CD4-positive, alpha-beta memory T cell (primary cell): ENCODE measurements at regions not wholly inside any gene's neighbourhood (a gene's known extent, or its start where the extent isn't known, plus 50 kb on each side); places are given as distances from the start of the nearest gene placed in this dataset. TPM values are rescaled to one million over a fixed set of nuclear protein-coding genes. Genes with fewer than 3 reads are reported as not detected.
"Not testable (repeated sequence)": the region's sequence is repeated elsewhere in the genome, so short reads cannot be mapped to it uniquely, and the experiment has no call there.

Experiments
- CTCF ChIA-PET: fragments of 350-600 bp; sonication (Branson Sonifier 250); formaldehyde crosslinking; loops from one replicate; lab custom pipeline; 2021; ENCODE audit warnings: inconsistent platforms; ENCODE audit not compliant: partially characterized antibody; lab: Charles Lee
- POLR2A ChIA-PET: fragments of 350-600 bp; sonication (Branson Sonifier 250); formaldehyde crosslinking; loops from one replicate; lab custom pipeline; 2021; ENCODE audit not compliant: partially characterized antibody; lab: Charles Lee
- DNase-seq, 5 donors: peaks; one replicate each; pipeline versions ENCODE4 v3.0.0 to v3.0.0-alpha.2; 2020 to 2022; ENCODE audit warnings: mixed read lengths in 1 of 5
- H3K27ac ChIP-seq: one replicate; pipeline ENCODE4 v1.7.0; 2013; ENCODE audit warnings: low read depth, low read length
- H3K27me3 ChIP-seq: 2 replicates; pipeline ENCODE4 v1.7.0; 2013; ENCODE audit warnings: mild to moderate bottlenecking, low read length, moderate library complexity; ENCODE audit not compliant: insufficient read depth
- H3K36me3 ChIP-seq: 2 replicates; pipeline ENCODE4 v1.7.0; 2013; ENCODE audit warnings: mild to moderate bottlenecking, low read length, moderate library complexity; ENCODE audit not compliant: insufficient read depth
- H3K4me1 ChIP-seq: 2 replicates; pipeline ENCODE4 v1.7.0; 2013; ENCODE audit warnings: mild to moderate bottlenecking, low read length, moderate library complexity; ENCODE audit not compliant: insufficient read depth
- H3K4me3 ChIP-seq, 2 donors: one replicate each; pipeline ENCODE4 v1.7.0; 2013; ENCODE audit warnings: low read length in 2 of 2, mild to moderate bottlenecking in 1 of 2
- H3K9me3 ChIP-seq, 2 donors: one replicate each; pipeline ENCODE4 v1.7.0; 2013; ENCODE audit warnings: low read length in 2 of 2, control low read depth in 1 of 2; ENCODE audit not compliant: control insufficient read depth in 1 of 2
- H3K27ac Mint-ChIP-seq, 7 donors: one replicate each; pipeline ENCODE4 v1.8.0; 2020 to 2021; ENCODE audit warnings: mixed read lengths in 7 of 7, mild to moderate bottlenecking in 6 of 7, inconsistent platforms in 3 of 7, moderate library complexity in 3 of 7
- H3K27me3 Mint-ChIP-seq, 2 donors: one replicate each; pipeline ENCODE4 v1.8.0; 2020 to 2021; ENCODE audit warnings: mixed read lengths in 2 of 2
- H3K36me3 Mint-ChIP-seq, 2 donors: one replicate each; pipeline ENCODE4 v1.8.0; 2020 to 2021; ENCODE audit warnings: mixed read lengths in 2 of 2, inconsistent platforms in 1 of 2, mild to moderate bottlenecking in 1 of 2
- H3K4me1 Mint-ChIP-seq, 4 donors: one replicate each; pipeline ENCODE4 v1.8.0; 2020 to 2021; ENCODE audit warnings: mixed read lengths in 4 of 4, mild to moderate bottlenecking in 1 of 4
- H3K4me3 Mint-ChIP-seq, 8 donors: one replicate each; pipeline ENCODE4 v1.8.0; 2020 to 2021; ENCODE audit warnings: mixed read lengths in 8 of 8, mild to moderate bottlenecking in 7 of 8, moderate library complexity in 6 of 8, inconsistent platforms in 3 of 8
- H3K9me3 Mint-ChIP-seq, 8 donors: one replicate each; pipeline ENCODE4 v1.8.0; 2020 to 2021; ENCODE audit warnings: mixed read lengths in 8 of 8, mild to moderate bottlenecking in 5 of 8, inconsistent platforms in 3 of 8, moderate library complexity in 1 of 8
- intact Hi-C: fragments of 100-400 bp; cut with micrococcal nuclease; formaldehyde crosslinking; loops from one replicate; pipeline ENCODE4 v1.15.1; 2023
- microRNA-seq: library from miRNA; unstranded; fragments of <30 nt; microRNA quantifications from one replicate; pipeline ENCODE4 v1.2.0, GENCODE V29; 2021; ENCODE audit warnings: borderline replicate concordance, borderline number of aligned reads, borderline microRNAs expressed, mixed read lengths

- H3K4me3 Mint-ChIP-seq, H3K36me3 Mint-ChIP-seq, H3K4me1 ChIP-seq, CTCF ChIA-PET, H3K4me1 Mint-ChIP-seq, intact Hi-C loops, H3K27me3 ChIP-seq, H3K27ac ChIP-seq, H3K27ac Mint-ChIP-seq, POLR2A ChIA-PET, H3K27me3 Mint-ChIP-seq, H3K36me3 ChIP-seq, H3K9me3 Mint-ChIP-seq, H3K4me3 ChIP-seq, H3K9me3 ChIP-seq: not testable (repeated sequence)
- peak in 4 of 5 donors; percentile 9 to 44 (median 33) for DNase-seq
Measured at GRCh38 chr21:8257083-8257799, 2264.1 kb upstream of the TPTE start.

DNA sequence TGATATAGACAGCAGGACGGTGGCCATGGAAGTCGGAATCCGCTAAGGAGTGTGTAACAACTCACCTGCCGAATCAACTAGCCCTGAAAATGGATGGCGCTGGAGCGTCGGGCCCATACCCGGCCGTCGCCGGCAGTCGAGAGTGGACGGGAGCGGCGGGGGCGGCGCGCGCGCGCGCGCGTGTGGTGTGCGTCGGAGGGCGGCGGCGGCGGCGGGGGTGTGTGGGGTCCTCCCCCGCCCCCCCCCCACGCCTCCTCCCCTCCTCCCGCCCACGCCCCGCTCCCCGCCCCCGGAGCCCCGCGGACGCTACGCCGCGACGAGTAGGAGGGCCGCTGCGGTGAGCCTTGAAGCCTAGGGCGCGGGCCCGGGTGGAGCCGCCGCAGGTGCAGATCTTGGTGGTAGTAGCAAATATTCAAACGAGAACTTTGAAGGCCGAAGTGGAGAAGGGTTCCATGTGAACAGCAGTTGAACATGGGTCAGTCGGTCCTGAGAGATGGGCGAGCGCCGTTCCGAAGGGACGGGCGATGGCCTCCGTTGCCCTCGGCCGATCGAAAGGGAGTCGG is 2261.2 kb upstream of the TPTE start:
- H3K36me3 Mint-ChIP-seq, H3K27me3 Mint-ChIP-seq, H3K4me3 ChIP-seq, H3K27me3 ChIP-seq, DNase-seq, intact Hi-C loops, H3K4me1 Mint-ChIP-seq, POLR2A ChIA-PET, H3K36me3 ChIP-seq, H3K9me3 ChIP-seq, H3K9me3 Mint-ChIP-seq, H3K4me1 ChIP-seq, H3K4me3 Mint-ChIP-seq, H3K27ac Mint-ChIP-seq, H3K27ac ChIP-seq, CTCF ChIA-PET: not testable (repeated sequence)

Small RNA genes in the stretch of these regions (microRNA-seq; reads per million reads assigned to microRNA genes)
- not detected for gene MIR3648-1
- gene MIR3687-1: not detected
- not detected for gene MIR6724-1
- not detected for gene MIR6724-2
